ENCODE measurements at regions not wholly inside any gene's neighbourhood (a gene's known extent, or its start where the extent isn't known, plus 50 kb on each side); places are given as distances from the start of the nearest gene placed in this dataset.

GRCh38 chr3:113141543-113141942 is 69.8 kb upstream of the BOC start:
- TF ChIP-seq CTCF (IDR thresholded peaks at IDR 0.05), result no peak

- no peak for TF ChIP-seq CTCF (IDR thresholded peaks at IDR 0.05)
These were observed 68.9 kb upstream of the BOC start for GRCh38 chr3:113142476-113142875.

DNA sequence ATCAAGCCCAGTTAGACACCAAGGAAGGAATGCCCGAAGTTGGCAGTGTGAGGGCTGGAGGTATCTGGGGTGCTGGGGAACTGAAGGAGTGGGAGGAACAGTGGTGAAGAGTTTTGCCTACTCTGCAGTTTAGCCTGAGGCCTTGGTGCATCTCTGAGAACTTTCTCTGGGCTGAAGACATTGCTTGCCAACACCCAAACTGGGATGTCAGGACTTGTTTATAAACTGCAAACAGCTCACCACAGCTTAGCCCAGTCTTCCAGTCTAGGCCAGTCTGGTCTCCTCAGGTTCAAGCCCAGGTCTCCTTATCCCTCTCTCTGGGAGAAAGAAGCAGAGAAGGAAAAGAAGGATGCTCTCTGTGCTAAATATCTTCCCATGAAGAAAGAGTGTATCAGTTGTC is 68.0 kb upstream of the BOC start:
- TF ChIP-seq CTCF (IDR thresholded peaks at IDR 0.05), result no peak

DNA sequence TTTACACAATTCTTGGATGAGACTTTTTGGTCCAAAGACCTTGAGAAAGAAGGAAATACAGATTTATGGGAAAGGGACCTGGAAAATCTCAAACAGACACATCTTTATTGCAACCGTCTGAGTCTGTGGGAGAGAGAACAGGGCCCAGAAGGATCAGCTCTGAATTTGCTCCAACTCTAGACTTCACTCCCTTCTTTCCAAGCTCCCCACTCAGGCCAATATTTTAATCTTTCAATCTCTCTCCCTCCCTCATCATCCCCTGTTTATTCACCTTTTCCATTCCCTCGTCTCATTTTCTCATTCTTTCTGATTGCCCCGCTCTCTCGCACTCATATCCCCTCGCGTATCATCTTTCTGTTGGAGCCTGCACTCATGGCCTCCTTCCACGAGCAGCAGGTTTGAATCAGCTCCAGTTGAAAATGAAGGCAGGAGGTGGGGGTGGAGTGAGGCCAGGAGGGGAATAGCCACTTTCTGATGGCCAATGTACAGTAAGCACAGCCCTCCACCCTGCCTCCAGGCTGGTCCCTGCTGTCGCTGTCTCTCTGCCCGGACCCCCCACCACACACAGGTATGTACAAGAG is 63.6 kb upstream of the BOC start:
- no peak for TF ChIP-seq CTCF (IDR thresholded peaks at IDR 0.05)

- no peak for TF ChIP-seq CTCF (IDR thresholded peaks at IDR 0.05)
These were observed 63.1 kb upstream of the BOC start for GRCh38 chr3:113148284-113148683.

- TF ChIP-seq CTCF (IDR thresholded peaks at IDR 0.05), result no peak
These were observed 61.1 kb upstream of the BOC start for GRCh38 chr3:113150250-113150649.

DNA sequence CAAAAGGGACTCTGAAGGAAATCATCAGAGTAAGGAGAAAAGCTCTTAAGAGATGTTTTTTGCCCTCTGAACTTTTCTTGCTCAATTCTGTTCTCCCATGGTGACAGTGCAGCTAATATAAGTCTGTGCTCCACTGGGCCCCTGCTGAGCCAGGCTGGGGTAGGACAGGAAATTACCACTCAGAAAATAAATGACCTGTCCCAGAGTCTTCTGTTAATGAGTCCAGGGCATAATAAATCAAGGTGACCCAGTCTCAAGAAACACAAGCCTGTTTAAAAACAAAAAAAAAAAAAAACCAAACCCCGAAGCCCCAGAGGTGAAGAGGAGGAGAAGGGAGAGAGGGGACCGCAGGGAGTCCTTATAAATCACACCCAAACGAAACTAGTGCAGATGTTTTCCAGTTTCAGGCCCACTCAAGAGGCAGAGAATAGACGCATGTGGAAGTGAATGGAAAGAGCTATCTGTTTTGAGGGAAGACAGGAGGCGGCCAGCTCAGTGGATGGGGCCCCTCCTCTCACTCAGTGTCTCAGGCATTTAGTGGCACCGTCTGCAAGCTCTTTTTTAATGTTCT is 59.8 kb upstream of the BOC start:
- TF ChIP-seq CTCF (IDR thresholded peaks at IDR 0.05), result no peak

- no peak for TF ChIP-seq CTCF (IDR thresholded peaks at IDR 0.05)
These were observed 58.5 kb upstream of the BOC start for GRCh38 chr3:113152849-113153248.

All from LNCAP (cell line).